ENCODE measurements at regions not wholly inside any gene's neighbourhood (a gene's known extent, or its start where the extent isn't known, plus 50 kb on each side); places are given as distances from the start of the nearest gene placed in this dataset.

DNA sequence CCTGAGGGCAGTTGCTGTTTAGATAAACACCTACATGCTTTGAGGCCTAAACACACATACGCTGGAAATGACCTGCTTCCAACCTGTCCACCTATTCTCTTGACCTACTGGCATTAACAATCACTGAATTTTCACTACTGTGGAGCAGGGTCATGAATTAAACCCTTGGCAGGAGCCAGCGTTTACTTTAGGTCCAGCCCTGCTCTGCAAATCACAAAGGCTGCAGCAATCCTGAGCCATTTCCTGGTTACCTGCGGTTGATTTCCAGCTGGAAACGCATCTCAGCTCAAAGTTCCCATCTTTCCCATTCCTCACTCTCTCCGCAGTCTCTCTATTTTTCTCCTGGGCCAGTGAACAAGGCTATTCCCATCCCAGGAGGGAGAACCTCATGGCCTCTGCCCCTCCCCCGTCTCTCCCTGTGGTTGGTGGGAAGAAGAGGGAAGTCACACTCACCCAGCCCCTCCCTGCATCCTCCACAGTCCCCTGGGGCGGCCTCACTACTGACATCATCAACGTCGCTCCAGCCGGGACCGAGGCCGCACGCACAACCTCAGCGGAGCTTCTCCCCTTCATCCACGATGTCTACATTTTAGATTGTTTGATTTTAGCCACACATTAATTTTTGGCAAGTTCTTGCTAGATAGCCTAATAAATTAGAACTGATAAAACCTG, 84.5 kb upstream of the SNTG2 start:
- TF ChIP-seq CTCF (IDR thresholded peaks at IDR 0.05) (no peak), POLR2A (IDR thresholded peaks at IDR 0.05) (no peak), EP300 (IDR thresholded peaks at IDR 0.05; ENCODE audit: low read depth) (no peak), POLR2AphosphoS5 (IDR thresholded peaks at IDR 0.05) (no peak)
